Pancreas (tissue), 10 donors: ENCODE measurements at regions not wholly inside any gene's neighbourhood (a gene's known extent, or its start where the extent isn't known, plus 50 kb on each side); places are given as distances from the start of the nearest gene placed in this dataset.
A peak's percentile ranks its signal among the peaks of the same experiment; 100 is the strongest.
"Not testable (repeated sequence)": the region's sequence is repeated elsewhere in the genome, so short reads cannot be mapped to it uniquely, and the experiment has no call there.

Source experiments
- ATAC-seq, 4 donors: fragments of 200-7000 bp; cut with Tn5 transposase; one replicate each; pipeline versions ENCODE4 v1.8.0 to v1.9.1; 2020; ENCODE audit warnings: mild to moderate bottlenecking in 4 of 4, moderate library complexity in 4 of 4
- DNase-seq, 6 donors: peaks; one replicate each; pipeline ENCODE4 v3.0.0-alpha.2; 2020
- FAIRE-seq: peaks from 2 replicates; lab custom pipeline; 2012; peaks lifted over from hg19 to GRCh38; lab: Jason Lieb, UNC
- H3K27ac ChIP-seq, 4 donors: fragments of 200-600 bp; sonication (generic); 1 replicate in 3 of 4; 2 replicates in 1 of 4; pipeline versions ENCODE4 v1.5.0 to v1.8.0; 2020
- H3K27me3 ChIP-seq, 4 donors: fragments of 200-600 bp; one replicate each; pipeline ENCODE4 v1.8.0; 2021
- H3K36me3 ChIP-seq, 3 donors: fragments of 200-600 bp; sonication (generic) in 1 of 3; one replicate each; pipeline versions ENCODE4 v1.5.0 to v1.8.0; 2020 to 2021
- H3K4me1 ChIP-seq, 3 donors: fragments of 200-600 bp; one replicate each; pipeline ENCODE4 v1.8.0; 2021
- H3K4me3 ChIP-seq, 4 donors: fragments of 200-600 bp; sonication (generic) in 2 of 4; one replicate each; pipeline versions ENCODE4 v1.5.0 to v1.8.0; 2020 to 2021
- H3K9me3 ChIP-seq, 4 donors: fragments of 200-600 bp; one replicate each; pipeline ENCODE4 v1.8.0; 2021
- CTCF ChIP-seq, 4 donors: fragments of 200-600 bp; sonication (generic) in 3 of 4; IDR thresholded peaks; one replicate each; pipeline versions ENCODE4 v1.5.0 to v1.8.0; 2021; ENCODE audit warnings: antibody characterized with exemption in 4 of 4
- whole genome bisulfite sequencing, 2 donors: extraction: QIAGEN DNeasy Blood & Tissue Kit; methylation state at CpG; one replicate each; pipeline ENCODE4 v1.1.7; 2013; 5-methylcytosine and 5-hydroxymethylcytosine counted together
- intact Hi-C, 3 donors: fragments of 100-400 bp; cut with DNase I; formaldehyde crosslinking; loops; one replicate each; pipeline versions ENCODE4 v1.11.1 to v1.14.2; 2022
- donor health status: healthy with polysubstance abuse.
- donor health status: DM: no; HTN: no; CAD: no; lungs with moderate emphysema.
- donor health status: DM: no; HTN: no; CAD: no.
- donor health status: control.
- donor health status: control.
- donor health status: Bipolar disorder and iron deficiency.
- donor health status: DM: yes; HTN: yes; CAD: no.
- donor health status: DM: no; HTN: no; CAD: no.
- donor health status: DM: no; HTN: no; CAD: no.
- donor health status: DM: yes; HTN: yes; CAD: no.

- 30% methylated on average over 21 of the region's 21 CpGs for WGBS, 2 donors
- H3K9me3 ChIP-seq: no peaks in the 10 kb centered on the region
- ATAC-seq (peak in 1 of 4 donors; percentile 18), FAIRE-seq (no peak), DNase-seq (peak in 1 of 6 donors; percentile 60)
- H3K36me3 ChIP-seq: no peaks in the 10 kb centered on the region
- TF ChIP-seq CTCF (IDR thresholded peaks at IDR 0.05): peak in 1 of 4 donors; percentile 6
- peaks cover 0 to 8% (median 6%) of the 10 kb centered on the region in 3 donors for H3K4me1 ChIP-seq
- H3K27me3 ChIP-seq: peaks cover 0 to 28% (median 0%) of the 10 kb centered on the region in 4 donors
- H3K4me3 ChIP-seq: no peak overlapping the region
- intact Hi-C loops: no loop called here
- H3K27ac ChIP-seq: no peak overlapping the region
These were observed 65.5 kb upstream of the WNT4 start for GRCh38 chr1:22208268-22208972.

GRCh38 chr1:22208973-22209378 lies 66.1 kb upstream of the WNT4 start:
- Histone ChIP-seq H3K36me3 (no peaks in the 10 kb centered on the region), H3K4me3 (no peak overlapping the region), H3K27ac (no peak overlapping the region), H3K9me3 (no peaks in the 10 kb centered on the region), H3K4me1 (peaks cover 0 to 8% (median 6%) of the 10 kb centered on the region in 3 donors), H3K27me3 (peaks cover 0 to 28% (median 0%) of the 10 kb centered on the region in 4 donors)
- DNase-seq (peak in 1 of 6 donors; percentile 41), ATAC-seq (no peak), FAIRE-seq (no peak)
- 43 to 45% methylated on average over 16 of the region's 16 CpGs for WGBS, 2 donors
- TF ChIP-seq CTCF (IDR thresholded peaks at IDR 0.05): no peak
- intact Hi-C loops: no loop called here

- FAIRE-seq: no peak
- no peak for ATAC-seq
- 59 to 65% methylated on average over 12 of the region's 12 CpGs for WGBS, 2 donors
- Histone ChIP-seq H3K9me3 (no peaks in the 10 kb centered on the region), H3K27me3 (peaks cover 0 to 28% (median 0%) of the 10 kb centered on the region in 4 donors), H3K27ac (no peak overlapping the region), H3K4me3 (no peak overlapping the region), H3K36me3 (no peaks in the 10 kb centered on the region), H3K4me1 (no peaks in the 10 kb centered on the region)
- intact Hi-C loops: no loop called here
- peak in 1 of 6 donors; percentile 43 for DNase-seq
- TF ChIP-seq CTCF (IDR thresholded peaks at IDR 0.05): no peak
These were observed 67.3 kb upstream of the WNT4 start for GRCh38 chr1:22210176-22210575.

- Histone ChIP-seq H3K4me1 (no peaks in the 10 kb centered on the region), H3K27me3 (peaks cover 0 to 28% (median 0%) of the 10 kb centered on the region in 4 donors), H3K4me3 (no peak overlapping the region), H3K36me3 (no peaks in the 10 kb centered on the region), H3K9me3 (no peaks in the 10 kb centered on the region), H3K27ac (no peak overlapping the region)
- intact Hi-C loops: no loop called here
- ATAC-seq (no peak), FAIRE-seq (no peak), DNase-seq (peak in 1 of 6 donors; percentile 34)
- 46 to 53% methylated on average over 7 of the region's 7 CpGs for WGBS, 2 donors
- no peak for TF ChIP-seq CTCF (IDR thresholded peaks at IDR 0.05)
These were observed 67.7 kb upstream of the WNT4 start for GRCh38 chr1:22210636-22211035.

GRCh38 chr1:22211459-22211858 lies 68.6 kb upstream of the WNT4 start:
- FAIRE-seq, intact Hi-C loops: not testable (repeated sequence)
- 77 to 79% methylated on average over 6 of the region's 6 CpGs for WGBS, 2 donors

More at GRCh38 chr1:22211459-22211858, 68.6 kb upstream of the WNT4 start:
- not testable (repeated sequence) for H3K4me1 ChIP-seq, H3K36me3 ChIP-seq, H3K27ac ChIP-seq, H3K9me3 ChIP-seq, DNase-seq, ATAC-seq, H3K4me3 ChIP-seq
- H3K27me3 ChIP-seq: peaks cover 0 to 26% (median 0%) of the 10 kb centered on the region in 4 donors
